ENCODE measurements at regions not wholly inside any gene's neighbourhood (a gene's known extent, or its start where the extent isn't known, plus 50 kb on each side); places are given as distances from the start of the nearest gene placed in this dataset.

- H3K27me3 ChIP-seq: no peaks in the 10 kb centered on the region
- no peak overlapping the region for H3K27ac ChIP-seq
- H3K9me3 ChIP-seq (replicated peaks in 1 of 3): no peaks in the 10 kb centered on the region
- no peak overlapping the region for H3K4me3 ChIP-seq
- H3K36me3 ChIP-seq (replicated peaks in 1 of 2): no peaks in the 10 kb centered on the region
- WGBS, 4 donors: 78 to 88% (median 81%) methylated on average over 14 to 15 of the region's 15 CpGs
- DNase-seq: no peak
- intact Hi-C loops (cut with DNase I): no loop called here
- H3K4me1 ChIP-seq (replicated peaks in 1 of 2): no peaks in the 10 kb centered on the region
- TF ChIP-seq POLR2A (IDR thresholded peaks at IDR 0.05) (no peak), CTCF (IDR thresholded peaks at IDR 0.05) (no peak)
Measured at GRCh38 chr22:48432781-48433518, 1394.7 kb downstream of the BRD1 start.

GRCh38 chr22:48431536-48432315 is 1395.9 kb downstream of the BRD1 start:
- Histone ChIP-seq H3K9me3 (replicated peaks in 1 of 3) (no peaks in the 10 kb centered on the region), H3K4me3 (no peak overlapping the region), H3K27ac (no peak overlapping the region), H3K27me3 (no peaks in the 10 kb centered on the region), H3K36me3 (replicated peaks in 1 of 2) (no peaks in the 10 kb centered on the region), H3K4me1 (replicated peaks in 1 of 2) (no peaks in the 10 kb centered on the region)
- no peak for TF ChIP-seq CTCF (IDR thresholded peaks at IDR 0.05)
- no peak for TF ChIP-seq POLR2A (IDR thresholded peaks at IDR 0.05)
- WGBS, 4 donors: 75 to 86% (median 80%) methylated on average over 17 to 20 of the region's 20 CpGs
- DNase-seq: no peak
- intact Hi-C loops (cut with DNase I): no loop called here

GRCh38 chr22:48431014-48431413 is 1396.7 kb downstream of the BRD1 start:
- intact Hi-C loops (cut with DNase I): no loop called here
- Histone ChIP-seq H3K4me1 (replicated peaks in 1 of 2) (no peaks in the 10 kb centered on the region), H3K4me3 (no peak overlapping the region), H3K27me3 (no peaks in the 10 kb centered on the region), H3K36me3 (replicated peaks in 1 of 2) (no peaks in the 10 kb centered on the region), H3K9me3 (replicated peaks in 1 of 3) (no peaks in the 10 kb centered on the region), H3K27ac (no peak overlapping the region)
- 50 to 57% (median 53%) methylated on average over 10 of the region's 10 CpGs for WGBS, 4 donors
- TF ChIP-seq POLR2A (IDR thresholded peaks at IDR 0.05) (no peak), CTCF (IDR thresholded peaks at IDR 0.05) (no peak)
- DNase-seq: no peak

- 63 to 83% (median 78%) methylated on average over 8 to 12 of the region's 12 CpGs for WGBS, 4 donors
- Histone ChIP-seq H3K27me3 (no peaks in the 10 kb centered on the region), H3K27ac (no peak overlapping the region), H3K36me3 (replicated peaks in 1 of 2) (no peaks in the 10 kb centered on the region), H3K4me3 (no peak overlapping the region), H3K9me3 (replicated peaks in 1 of 3) (no peaks in the 10 kb centered on the region), H3K4me1 (replicated peaks in 1 of 2) (no peaks in the 10 kb centered on the region)
- no peak for DNase-seq
- intact Hi-C loops (cut with DNase I): no loop called here
- TF ChIP-seq POLR2A (IDR thresholded peaks at IDR 0.05): no peak
- TF ChIP-seq CTCF (IDR thresholded peaks at IDR 0.05): no peak
Measured at GRCh38 chr22:48429446-48430020, 1398.1 kb downstream of the BRD1 start.

All from adrenal gland (tissue), 9 donors.